ENCODE measurements at regions not wholly inside any gene's neighbourhood (a gene's known extent, or its start where the extent isn't known, plus 50 kb on each side); places are given as distances from the start of the nearest gene placed in this dataset.

GRCh38 chr18:67362906-67363305 lies 153.6 kb downstream of the DSEL start:
- TF ChIP-seq CTCF (IDR thresholded peaks at IDR 0.05; ENCODE audit: poor library complexity): no peak
- TF ChIP-seq EZH2phosphoT487 (IDR thresholded peaks at IDR 0.05; ENCODE audit: low read depth, severe bottlenecking, unreplicated experiment): no peak

Measured in hepatocyte (in vitro differentiated cells).